GM19025 (cell line): ENCODE measurements at regions not wholly inside any gene's neighbourhood (a gene's known extent, or its start where the extent isn't known, plus 50 kb on each side); places are given as distances from the start of the nearest gene placed in this dataset.

Source experiments
- ATAC-seq: cut with Tn5 transposase; IDR thresholded peaks from one replicate; pipeline ENCODE4 v1.9.1; 2021; ENCODE audit warnings: mild to moderate bottlenecking, low read depth, moderate library complexity; ENCODE audit not compliant: unreplicated experiment

DNA sequence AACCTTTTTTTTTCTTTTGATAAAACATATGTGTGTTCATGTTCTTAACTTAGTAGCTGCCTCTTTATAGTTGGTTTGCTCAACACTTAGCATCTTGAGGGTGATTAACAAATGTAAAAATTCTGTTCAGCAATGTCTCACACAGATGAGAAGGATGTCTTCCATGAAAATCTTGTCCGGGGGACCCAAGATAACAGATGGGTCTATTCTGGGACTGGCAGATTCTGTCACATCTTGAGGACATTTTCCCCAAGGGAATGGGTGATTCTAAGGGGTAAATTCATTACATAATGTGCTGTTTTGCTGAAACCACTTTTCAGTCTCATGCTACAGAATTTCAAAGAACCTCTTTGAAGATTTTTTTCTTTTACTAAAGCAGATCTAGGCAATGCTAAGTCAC lies 342.2 kb downstream of the IGSF11 start:
- no peak for ATAC-seq

DNA sequence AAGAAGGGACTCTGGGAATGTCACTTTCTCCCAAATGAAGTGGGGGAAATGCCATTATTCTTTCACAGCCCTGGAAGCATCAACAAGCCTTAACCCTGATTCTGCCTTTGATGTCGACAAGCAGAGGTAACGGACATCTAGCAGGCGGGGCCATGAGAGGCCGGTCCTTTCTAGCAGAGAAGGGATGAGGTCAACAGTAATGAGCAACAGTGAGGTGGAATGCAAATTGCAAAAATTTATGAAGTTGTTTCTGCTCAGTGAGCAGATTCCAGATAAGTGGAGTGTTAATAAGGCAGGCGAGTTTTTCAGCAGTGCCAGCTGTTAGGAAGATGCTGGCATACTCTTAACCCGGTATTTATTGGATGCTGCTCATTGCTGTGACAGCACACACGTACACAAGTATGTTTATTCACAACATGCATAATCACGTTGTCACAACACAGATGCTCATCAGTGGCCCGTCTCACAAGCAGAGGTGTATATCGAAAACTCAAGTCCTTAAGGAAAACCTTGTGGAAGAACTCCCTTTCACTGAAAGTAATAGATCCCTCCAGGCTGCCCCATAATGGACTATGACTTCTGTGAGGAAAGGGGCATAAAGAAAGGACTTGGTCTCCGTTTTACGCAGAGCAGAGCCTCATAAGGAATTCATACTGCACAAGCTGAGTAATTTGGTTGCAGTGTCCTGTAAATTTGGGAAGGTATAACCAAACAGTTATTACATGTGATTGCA lies 329.0 kb downstream of the IGSF11 start:
- ATAC-seq: no peak

DNA sequence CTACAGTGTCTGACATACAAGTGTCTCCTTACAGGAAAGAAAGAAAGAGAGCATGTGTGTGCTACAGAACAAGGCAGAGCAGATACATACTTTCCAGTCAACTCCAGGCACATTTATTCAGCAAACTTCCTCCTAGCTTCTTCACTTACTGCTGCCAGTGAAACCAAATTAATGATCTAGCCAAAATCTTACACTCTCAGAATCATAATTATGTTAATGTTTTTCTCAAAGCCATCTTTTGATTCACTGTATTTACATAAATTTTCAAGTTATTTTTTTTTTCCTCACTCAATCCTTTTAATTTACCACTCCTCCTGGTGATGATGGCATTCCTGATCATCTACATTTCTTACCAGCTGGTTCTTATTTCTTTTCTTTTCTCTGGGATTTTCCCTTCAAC lies 326.7 kb downstream of the IGSF11 start:
- no peak for ATAC-seq

DNA sequence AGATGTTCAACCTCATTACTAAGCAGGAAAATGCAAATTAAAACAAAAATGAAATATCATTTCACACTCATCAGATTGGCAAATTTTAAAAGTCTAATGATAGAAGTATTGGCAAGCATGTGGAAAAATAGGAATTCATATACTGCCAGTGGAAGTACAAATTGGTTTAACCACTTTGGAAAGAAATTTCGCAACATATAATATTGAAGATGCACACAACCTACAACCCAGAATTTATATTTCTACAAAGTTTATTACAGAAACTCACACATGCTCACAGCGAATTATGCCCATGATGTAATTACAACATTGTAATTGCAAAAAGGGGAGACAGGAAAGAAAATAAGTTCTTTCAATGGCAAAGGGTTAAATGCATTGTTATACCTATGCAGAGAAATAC lies 324.1 kb downstream of the IGSF11 start:
- no peak for ATAC-seq

DNA sequence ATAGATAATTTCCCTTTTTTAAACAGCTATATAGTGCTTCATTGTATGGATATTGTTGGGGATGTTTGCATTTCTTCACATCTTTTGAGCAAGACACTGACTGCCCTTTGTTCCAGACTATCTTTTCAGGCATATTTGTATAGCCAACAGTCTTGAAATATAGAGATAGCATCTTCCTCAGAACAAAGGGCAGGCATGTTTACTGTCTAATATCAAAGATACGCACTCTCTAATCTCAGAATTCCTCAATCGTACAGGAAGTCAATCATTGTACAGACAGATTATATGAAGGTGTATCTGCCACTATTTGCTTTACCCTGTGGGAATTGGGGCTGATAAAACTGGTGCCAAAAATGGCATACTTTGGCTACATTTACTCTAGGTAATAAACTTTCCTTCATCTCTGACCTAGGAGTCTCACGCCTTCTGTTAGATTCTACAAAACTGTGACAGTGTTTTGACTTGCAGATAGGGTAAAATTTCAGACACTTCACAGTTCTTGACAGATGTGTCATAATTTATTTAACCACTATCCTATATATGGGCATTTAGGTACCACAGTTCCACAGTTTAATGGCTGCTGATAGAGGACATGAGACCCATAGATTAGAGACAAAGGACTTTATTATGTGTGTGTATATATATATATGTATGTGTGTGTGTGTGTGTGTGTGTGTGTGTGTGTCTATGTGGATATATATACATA lies 321.0 kb downstream of the IGSF11 start:
- no peak for ATAC-seq

DNA sequence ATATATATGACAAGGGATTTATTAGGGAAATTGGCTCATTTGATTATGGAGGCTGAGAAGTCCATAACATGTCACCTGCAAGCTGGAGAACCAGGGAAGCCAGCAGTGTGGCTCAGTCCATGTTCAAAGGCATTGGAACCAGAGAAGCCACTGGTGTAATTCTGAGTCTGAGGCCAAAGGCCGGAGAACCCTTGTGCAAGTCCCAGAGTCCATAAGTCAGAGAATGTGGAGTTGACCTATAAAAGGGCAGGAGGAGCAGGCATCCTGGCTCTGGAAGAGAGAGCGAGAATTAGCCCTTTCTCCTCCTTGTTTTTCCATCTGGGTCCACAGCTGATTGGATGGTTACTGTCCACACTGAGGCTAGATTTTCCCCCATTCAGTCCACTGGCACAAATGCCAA lies 319.8 kb downstream of the IGSF11 start:
- ATAC-seq: no peak

DNA sequence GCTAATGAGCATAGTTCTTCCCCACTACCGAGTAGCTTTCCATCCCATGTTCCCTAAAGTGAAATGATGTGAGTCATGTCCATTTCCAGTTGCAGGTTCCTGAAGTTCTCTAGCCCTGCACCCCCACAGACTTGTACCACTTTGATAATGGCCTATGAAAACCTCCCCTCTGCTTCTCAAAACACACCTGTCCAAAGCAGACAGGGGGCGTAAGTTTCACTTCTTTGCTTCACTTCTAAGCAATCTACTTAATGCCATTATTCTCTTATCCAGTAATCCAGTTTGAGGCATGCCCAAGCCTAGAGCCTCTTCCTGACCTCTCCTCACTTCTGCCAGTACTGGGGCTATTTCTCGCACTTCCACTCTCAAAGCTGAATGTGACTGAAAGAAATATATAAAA lies 305.1 kb downstream of the IGSF11 start:
- ATAC-seq: no peak

DNA sequence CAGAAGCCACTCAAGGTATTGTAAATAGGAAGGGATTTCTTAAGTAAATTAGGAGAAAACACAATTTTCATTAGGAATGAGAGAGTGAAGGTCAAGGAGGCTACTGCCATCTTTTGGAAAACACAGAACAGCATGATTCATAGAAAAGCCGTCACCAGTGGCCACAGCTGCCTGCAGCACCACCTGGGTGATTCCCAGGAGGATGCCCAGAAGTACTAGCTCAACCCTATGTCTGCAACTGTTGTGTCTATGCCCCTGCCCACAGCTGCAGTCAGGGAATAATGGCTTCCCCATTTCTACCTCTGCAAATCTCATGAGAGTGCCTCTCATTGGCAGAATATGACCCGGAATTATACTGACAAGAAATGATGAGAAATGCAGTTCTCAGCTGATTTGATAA lies 300.0 kb downstream of the IGSF11 start:
- ATAC-seq: no peak

DNA sequence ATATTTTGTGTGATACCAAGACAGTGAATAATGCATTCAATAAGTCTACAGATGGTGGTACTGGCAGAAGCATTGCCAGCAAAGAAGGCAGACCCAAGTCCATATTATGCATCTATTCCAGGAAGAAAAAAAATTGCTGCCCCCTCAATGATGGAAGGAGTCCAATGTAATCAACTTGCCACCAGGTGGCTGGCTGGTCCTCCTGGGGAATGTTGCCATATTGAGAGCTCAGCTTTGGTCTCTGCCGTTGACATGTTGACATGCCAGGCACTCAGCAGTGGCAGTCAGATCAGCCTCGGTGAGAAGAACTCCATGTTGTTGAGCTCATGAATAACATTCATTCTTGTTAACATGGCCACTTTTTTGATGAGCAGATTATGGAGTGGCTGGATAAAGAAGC lies 298.5 kb downstream of the IGSF11 start:
- ATAC-seq: no peak

DNA sequence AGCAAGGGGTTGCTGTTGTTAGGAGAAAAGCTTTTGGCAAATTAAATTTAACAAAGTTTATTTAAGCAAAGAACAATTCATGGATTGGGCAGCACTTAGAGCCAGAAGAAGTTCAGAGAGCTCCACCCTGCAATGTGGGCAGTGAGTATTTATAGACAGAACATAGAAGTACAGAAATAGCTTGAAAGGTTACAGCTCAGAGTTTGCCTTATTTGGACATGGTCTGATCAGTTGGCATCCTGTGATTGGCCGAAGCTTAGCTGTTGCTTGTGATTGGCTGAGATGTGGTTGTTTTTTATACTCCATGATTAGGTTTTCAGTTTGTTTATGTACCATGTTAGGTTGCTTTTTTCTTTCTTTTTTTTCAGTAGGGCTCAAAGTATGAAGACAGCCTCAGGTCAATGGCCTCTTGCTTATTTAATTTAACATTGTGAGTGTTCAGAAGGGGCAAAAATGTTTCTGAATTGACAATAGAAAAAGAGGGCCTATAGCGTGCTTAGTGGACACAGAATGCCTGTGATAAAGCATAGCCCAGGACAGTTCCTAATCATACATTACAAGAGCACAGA lies 293.8 kb downstream of the IGSF11 start:
- no peak for ATAC-seq

DNA sequence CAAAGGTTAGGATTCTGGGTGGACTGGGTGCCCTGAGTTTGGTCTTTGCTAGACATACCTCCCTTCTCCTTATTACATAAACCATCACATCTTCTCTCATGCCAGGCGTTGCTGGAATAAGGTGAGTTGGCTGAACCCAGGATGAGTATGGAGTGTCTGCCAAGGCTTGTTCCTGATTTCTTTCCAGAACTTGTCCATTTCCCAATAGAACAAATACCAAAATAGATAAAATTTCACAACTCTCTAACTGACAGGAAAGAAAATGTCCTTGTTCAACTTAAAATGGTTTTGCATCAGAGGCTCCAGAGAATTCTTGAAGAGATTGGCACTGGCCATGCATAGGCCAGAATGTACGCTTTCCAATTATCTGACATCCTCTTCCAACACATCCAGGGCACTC lies 291.9 kb downstream of the IGSF11 start:
- no peak for ATAC-seq

DNA sequence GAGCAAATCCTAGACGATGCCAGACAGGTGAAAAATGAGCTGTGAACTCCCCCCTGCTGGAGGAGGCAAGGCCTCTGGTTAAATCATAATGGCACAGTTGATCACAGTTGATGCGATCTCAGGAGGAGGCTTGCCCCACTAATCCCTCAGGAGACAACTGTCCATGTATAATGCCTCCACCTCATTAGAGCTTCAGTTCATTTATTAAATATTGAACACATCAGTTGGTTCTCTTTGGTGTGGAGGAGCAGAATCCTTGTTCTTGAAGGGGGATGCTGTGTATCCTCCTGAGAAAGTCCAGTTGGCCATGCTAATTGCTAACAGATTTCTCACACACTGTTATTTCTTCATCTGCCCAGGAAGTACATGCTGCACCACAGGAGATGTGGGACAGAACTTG lies 290.5 kb downstream of the IGSF11 start:
- ATAC-seq: no peak

DNA sequence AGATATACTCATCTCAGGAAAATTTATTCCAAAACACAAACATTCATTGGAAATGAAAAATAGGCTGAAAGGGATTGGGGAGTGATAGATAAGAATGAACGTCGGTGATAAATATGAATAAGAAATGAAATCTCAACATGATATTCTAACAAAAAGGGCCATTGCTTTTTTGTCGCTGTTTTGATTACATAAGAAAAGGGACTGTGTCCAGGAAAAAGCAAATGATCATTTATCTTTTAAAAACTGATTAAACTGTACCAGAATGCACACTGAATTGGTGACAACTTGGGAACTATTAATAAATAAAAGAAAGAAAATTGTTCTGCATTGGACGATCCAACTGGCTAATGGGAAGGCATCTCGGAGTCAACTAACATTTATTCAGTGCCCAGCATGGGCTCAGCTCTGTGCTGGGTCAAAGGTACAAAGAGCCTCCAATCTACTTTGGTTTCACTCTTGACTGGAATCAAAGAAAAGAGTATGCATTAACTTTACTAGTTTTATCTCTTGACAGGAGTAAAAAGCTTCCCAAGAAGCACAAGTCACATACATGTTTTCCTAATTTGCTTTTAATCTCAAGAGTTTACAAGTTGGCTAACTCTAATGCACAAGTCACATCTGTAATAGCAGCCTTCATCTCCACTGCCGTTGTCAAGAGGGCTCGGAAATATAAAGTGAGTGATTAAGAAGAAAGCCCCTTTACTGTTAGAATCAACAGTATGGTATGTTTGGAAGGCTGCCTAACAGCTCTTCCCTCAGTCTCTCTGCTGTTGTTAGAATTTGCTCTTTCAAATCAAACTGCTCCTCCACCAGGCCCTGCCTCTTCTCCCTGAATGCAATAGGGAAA lies 280.0 kb downstream of the IGSF11 start:
- ATAC-seq: no peak

DNA sequence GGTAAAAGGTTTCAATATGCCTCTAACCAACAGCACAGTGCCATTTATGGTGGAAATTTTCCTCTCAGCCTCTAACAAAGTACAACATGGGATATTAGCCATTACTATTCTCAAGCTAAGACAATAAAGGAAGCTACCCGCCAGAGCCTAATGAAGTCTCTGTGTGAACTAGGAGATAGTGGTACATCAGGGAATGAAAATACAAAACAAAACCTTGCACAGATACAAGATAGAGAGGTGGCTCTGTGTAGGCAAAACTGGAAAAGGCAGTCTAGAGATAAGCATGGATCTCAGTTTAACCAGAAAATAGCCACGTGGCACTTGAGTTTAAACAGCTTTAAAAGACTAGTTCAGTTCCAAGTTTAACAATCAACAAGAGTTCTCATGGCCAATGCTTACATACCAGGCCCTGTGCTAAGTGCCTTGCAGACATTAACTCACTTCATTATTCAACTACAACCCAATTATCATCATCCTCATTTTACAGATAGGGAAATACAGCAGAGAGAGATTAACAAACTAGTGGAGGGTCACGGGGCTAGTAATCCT lies 279.3 kb downstream of the IGSF11 start:
- ATAC-seq: no peak

DNA sequence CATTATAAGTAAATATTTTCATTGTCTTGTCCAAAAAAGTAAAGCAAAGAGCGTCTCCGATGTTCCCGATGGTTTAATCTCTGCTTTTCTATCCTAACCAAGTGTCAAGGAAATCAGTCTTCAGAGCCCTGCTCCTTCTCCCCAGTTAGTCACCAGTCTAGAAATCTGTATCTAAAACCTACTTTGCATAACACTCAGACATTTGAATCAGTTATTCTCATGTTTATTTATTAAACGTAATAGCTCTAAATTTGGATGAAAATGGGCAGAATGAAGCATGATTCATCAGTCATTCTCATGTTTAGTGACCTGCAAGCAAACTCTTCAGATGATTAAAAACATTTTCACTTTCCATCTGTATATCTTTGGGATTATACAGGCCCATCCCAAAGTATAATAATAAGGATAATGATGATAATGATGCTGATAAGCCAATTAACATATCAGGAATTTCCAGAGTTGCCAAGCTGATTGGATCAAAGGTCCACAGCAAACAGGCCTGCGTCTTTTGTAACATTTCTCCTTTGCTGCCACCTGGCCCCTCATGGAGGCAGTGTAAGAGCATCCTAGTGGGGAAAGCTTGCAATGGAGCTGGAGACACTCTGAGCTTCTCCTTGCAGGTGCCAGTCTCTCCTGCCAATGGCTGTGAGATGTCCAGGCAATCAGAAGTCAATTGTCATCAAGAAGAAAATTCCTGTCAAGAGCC lies 273.9 kb downstream of the IGSF11 start:
- no peak for ATAC-seq

DNA sequence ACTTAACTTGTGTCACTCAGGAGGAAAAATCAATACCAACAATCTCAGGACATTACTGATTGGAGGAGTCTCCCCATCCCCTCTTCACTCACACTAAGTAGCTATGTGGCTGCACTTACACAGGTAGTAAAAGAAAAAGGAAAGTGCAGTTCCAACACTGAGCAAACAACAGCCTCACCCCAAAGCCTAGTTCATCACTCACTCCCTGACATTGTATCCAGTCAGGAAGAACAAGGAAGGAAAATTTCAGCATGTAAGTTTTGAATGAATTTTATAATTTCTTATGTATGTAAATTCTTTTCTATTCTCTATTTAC lies 273.4 kb downstream of the IGSF11 start:
- no peak for ATAC-seq

DNA sequence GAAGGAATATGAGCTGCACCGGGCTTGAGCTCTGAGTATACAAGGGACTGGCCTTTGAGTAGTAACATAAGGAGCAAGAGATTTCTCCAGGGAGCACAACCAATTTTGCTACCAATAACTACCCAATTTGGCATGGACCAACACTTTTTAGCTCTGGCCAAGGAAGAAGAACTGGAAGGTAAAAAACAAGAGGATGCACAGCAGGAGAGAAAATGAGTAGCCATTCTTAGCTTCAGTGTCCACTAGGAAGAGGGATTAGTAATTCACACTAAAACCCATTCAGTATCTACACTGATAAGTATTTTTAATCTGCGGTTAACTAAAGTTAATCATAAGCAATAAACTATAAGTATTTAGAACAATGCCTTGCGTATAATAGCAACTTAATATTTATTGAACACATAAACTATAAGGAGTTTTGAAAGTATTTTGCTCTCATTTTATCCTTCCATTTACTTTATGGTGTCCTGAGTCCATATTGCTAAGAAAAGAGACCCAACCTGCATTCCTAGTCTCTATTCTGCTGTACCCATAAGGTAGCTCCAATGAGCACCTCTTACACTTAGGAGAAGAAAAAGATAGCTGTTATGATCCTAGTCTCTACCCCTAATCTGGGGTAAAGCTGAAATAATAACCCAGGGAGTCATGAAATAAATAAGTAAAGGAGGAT lies 268.9 kb downstream of the IGSF11 start:
- no peak for ATAC-seq

DNA sequence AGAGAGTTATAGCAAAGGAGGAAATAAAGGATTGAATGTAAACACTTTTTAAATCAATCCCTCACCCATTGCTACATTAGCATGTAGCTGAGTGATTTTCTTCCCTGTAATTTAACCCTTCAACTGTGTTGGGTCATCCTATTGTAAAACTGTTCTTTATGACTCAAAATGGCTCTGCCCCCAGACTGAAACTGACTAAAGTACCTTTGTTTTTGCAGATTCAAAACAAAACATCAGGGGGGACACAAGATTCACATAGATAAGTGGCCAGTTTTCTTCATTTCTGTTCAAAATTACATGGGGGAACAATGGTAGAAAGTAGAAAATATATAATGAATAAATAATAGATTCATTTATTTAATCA lies 268.4 kb downstream of the IGSF11 start:
- ATAC-seq: no peak

DNA sequence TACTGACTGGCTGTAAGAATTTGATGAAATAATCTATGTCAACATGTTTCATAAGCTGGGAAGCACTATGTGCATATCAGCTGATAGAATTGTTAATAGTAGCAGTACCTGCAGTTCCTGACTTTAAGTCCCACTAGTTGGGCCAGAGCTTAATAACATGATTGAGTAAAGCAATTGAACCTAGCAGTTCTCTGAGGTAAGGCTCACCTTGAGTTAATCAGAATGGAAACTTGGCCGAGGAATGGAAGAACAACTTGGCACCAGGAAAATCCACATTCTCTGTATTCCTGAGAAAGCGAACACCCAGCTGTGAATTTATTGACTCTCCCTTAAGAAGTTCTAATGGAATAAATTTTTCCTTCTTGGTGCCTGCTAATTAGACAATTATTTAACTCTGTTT lies 262.6 kb downstream of the IGSF11 start:
- no peak for ATAC-seq

DNA sequence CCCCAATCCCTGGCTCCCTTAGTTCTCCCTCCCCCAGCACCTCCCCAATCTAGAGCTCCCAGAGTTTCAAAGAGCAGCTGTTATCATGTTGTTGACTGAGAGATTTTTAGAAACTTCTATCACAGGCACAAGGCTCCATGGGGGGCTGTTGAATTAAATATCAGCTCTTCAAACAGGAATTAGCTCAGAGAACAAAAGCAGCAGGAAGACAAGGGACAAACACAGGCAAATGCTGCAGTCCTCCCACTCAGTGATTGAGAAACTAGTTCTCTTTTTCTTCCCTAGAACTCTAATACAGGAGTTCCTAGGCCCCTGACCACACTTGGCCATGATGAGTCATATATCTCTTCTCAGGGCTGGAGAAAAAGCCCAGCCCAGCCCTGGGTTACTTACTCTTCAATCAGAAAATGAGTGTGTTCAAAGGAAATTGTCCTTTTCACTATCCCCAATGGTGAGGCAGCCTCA lies 262.1 kb downstream of the IGSF11 start:
- ATAC-seq: peak; percentile 92
